ENCODE measurements at regions not wholly inside any gene's neighbourhood (a gene's known extent, or its start where the extent isn't known, plus 50 kb on each side); places are given as distances from the start of the nearest gene placed in this dataset.
"Not testable (repeated sequence)": the region's sequence is repeated elsewhere in the genome, so short reads cannot be mapped to it uniquely, and the experiment has no call there.

DNA sequence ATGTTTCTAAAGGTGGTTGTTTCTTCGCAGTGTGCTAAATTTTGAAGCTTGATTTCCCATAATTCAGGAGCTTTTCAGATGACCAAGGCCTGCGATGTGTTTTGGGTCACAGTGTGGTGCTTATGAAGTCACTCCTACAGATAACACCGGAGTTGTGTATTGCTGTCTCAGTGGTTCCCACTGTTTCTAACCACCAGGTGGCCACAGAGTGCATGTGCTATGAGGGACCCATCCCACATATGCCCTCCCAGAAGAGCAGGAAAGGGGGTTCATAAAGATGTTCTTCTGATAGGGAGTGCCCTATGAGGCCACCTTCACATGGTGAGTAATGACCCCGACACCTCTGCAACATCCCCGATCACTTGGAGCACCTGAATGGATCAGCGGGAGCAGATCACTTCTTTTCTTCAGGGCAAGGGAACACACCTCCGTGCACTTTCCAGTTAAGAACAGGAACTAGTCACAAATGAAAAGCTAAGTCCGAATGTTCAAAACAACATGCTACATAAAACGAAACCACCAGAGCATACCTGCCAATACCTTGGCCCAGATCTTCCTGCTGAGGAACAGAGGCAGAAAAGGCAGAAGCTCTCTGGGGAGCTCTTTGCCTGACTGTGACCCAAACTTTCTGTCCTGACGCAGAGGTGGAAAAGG is 262.1 kb downstream of the FAM72C start:
- CTCF ChIA-PET, result interaction anchor here (1.2 to 1.8 kb wide), 2 partner anchors 8 to 14 kb away, joined by 3 to 6 read pairs; no protein-coding TSS in a partner anchor

DNA sequence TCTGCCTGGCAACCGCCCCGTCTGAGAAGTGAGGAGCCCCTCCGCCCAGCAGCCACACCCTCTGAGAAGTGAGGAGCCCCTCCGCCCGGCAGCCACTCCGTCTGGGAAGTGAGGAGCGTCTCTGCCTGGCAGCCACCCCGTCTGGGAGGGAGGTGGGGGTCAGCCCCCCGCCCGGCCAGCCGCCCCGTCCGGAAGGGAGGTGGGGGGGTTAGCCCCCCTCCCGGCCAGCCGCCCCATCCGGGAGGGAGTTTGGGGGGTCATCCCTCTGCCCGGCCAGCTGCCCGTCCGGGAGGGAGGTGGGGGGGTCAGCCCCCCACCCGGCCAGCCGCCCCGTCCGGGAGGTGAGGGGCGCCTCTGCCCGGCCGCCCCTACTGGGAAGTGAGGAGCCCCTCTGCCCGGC is 269.0 kb downstream of the FAM72C start:
- H2AFZ ChIP-seq (ENCODE audit: low read depth); H3K36me3 ChIP-seq (replicated peaks in 1 of 2; ENCODE audit: control insufficient read depth in 1 of 2, insufficient read depth in 2 of 2, low read length in 1 of 2); H3F3A ChIP-seq (replicated peaks; ENCODE audit: insufficient read depth); H3K4me2 ChIP-seq; H3K4me1 ChIP-seq (ENCODE audit: control insufficient read depth in 1 of 2, insufficient read depth in 2 of 2, low read depth in 1 of 2, low read length in 1 of 2); H3K79me2 ChIP-seq (ENCODE audit: insufficient read depth); DNase-seq; H3K4me3 ChIP-seq (ENCODE audit: low read depth in 2 of 2, low read length in 1 of 2); CTCF ChIA-PET; H3K9ac ChIP-seq; H4K20me1 ChIP-seq (ENCODE audit: insufficient read depth); H3K9me3 ChIP-seq; H3K27ac ChIP-seq (ENCODE audit: low read depth in 2 of 2, low read length in 1 of 2); POLR2A ChIA-PET; H3K9me2 ChIP-seq: not testable (repeated sequence)
- H3K27me3 ChIP-seq (ENCODE audit: insufficient read depth), result peaks cover 27% of the 10 kb centered on the region
- no CpG with 5 or more reads among the region's 27 CpGs for WGBS (ENCODE audit: low lambda C conversion rate)

More for the DNA sequence above, 262.1 kb downstream of the FAM72C start:
- H4K20me1 ChIP-seq (ENCODE audit: insufficient read depth); H3K79me2 ChIP-seq (ENCODE audit: insufficient read depth); H3K9me3 ChIP-seq; H3F3A ChIP-seq (replicated peaks; ENCODE audit: insufficient read depth); H3K27ac ChIP-seq (ENCODE audit: low read depth in 2 of 2, low read length in 1 of 2); H3K4me1 ChIP-seq (ENCODE audit: control insufficient read depth in 1 of 2, insufficient read depth in 2 of 2, low read depth in 1 of 2, low read length in 1 of 2); H3K36me3 ChIP-seq (replicated peaks in 1 of 2; ENCODE audit: control insufficient read depth in 1 of 2, insufficient read depth in 2 of 2, low read length in 1 of 2); H3K4me2 ChIP-seq; POLR2A ChIA-PET; H3K9me2 ChIP-seq; H3K4me3 ChIP-seq (ENCODE audit: low read depth in 2 of 2, low read length in 1 of 2); H2AFZ ChIP-seq (ENCODE audit: low read depth); H3K9ac ChIP-seq: not testable (repeated sequence)
- H3K27me3 ChIP-seq (ENCODE audit: insufficient read depth), result 0 out of 2 replicates have a peak, but pooled peaks cover 19% of the 10 kb centered on the region
- WGBS (ENCODE audit: low lambda C conversion rate), result 8% methylated on average over 10 of the region's 10 CpGs
- DNase-seq, result peak; percentile 28
- peak; percentile 33; the same call in 1 of the 2 replicates for TF ChIP-seq RAD21 (IDR thresholded peaks at IDR 0.05; ENCODE audit: low read length)
- TF ChIP-seq, protein P1, sequence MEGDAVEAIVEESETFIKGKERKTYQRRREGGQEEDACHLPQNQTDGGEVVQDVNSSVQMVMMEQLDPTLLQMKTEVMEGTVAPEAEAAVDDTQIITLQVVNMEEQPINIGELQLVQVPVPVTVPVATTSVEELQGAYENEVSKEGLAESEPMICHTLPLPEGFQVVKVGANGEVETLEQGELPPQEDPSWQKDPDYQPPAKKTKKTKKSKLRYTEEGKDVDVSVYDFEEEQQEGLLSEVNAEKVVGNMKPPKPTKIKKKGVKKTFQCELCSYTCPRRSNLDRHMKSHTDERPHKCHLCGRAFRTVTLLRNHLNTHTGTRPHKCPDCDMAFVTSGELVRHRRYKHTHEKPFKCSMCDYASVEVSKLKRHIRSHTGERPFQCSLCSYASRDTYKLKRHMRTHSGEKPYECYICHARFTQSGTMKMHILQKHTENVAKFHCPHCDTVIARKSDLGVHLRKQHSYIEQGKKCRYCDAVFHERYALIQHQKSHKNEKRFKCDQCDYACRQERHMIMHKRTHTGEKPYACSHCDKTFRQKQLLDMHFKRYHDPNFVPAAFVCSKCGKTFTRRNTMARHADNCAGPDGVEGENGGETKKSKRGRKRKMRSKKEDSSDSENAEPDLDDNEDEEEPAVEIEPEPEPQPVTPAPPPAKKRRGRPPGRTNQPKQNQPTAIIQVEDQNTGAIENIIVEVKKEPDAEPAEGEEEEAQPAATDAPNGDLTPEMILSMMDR (IDR thresholded peaks at IDR 0.05), result peak; percentile 61
- 0 out of 2 replicates have a peak, but pooled peaks have one; percentile 26 for TF ChIP-seq SMC3 (IDR thresholded peaks at IDR 0.05; ENCODE audit: low read depth, low read length)

DNA sequence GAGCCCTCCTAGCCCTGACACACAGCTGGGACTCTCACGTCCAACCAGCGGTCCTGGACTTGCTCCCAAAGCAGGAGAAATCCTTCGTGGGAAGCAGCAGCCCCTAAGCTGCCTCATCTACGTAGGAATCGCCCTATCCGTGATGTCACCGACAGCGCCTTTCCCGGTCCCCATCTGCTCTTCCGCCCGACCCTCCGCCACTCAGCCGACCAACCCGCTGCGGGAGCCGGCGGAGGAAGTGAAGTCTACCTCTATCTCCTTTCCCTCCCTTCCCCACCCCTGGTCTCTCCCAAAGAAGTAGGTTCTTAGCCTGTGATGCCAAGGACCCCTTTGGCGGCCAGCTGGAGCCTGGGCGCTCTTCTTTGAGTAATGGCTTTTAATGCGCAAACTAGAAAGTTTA is 272.1 kb downstream of the FAM72C start:
- Histone ChIP-seq H3F3A (replicated peaks; ENCODE audit: insufficient read depth) (no peaks in the 10 kb centered on the region), H3K9ac (no peak overlapping the region), H3K9me3 (no peaks in the 10 kb centered on the region), H3K36me3 (replicated peaks in 1 of 2; ENCODE audit: control insufficient read depth in 1 of 2, insufficient read depth in 2 of 2, low read length in 1 of 2) (no peaks in the 10 kb centered on the region), H4K20me1 (ENCODE audit: insufficient read depth) (no peaks in the 10 kb centered on the region), H3K27ac (ENCODE audit: low read depth in 2 of 2, low read length in 1 of 2) (no peak overlapping the region), H3K4me1 (ENCODE audit: control insufficient read depth in 1 of 2, insufficient read depth in 2 of 2, low read depth in 1 of 2, low read length in 1 of 2) (no peaks in the 10 kb centered on the region), H3K4me3 (ENCODE audit: low read depth in 2 of 2, low read length in 1 of 2) (no peak overlapping the region), H2AFZ (ENCODE audit: low read depth) (no peak overlapping the region), H3K9me2 (no peaks in the 10 kb centered on the region), H3K27me3 (ENCODE audit: insufficient read depth) (peaks cover 48% of the 10 kb centered on the region), H3K4me2 (no peak overlapping the region), H3K79me2 (ENCODE audit: insufficient read depth) (no peaks in the 10 kb centered on the region)
- POLR2A ChIA-PET, result no interaction called here
- 10% methylated on average over 19 of the region's 20 CpGs for WGBS (ENCODE audit: low lambda C conversion rate)
- TF ChIP-seq, protein P2, sequence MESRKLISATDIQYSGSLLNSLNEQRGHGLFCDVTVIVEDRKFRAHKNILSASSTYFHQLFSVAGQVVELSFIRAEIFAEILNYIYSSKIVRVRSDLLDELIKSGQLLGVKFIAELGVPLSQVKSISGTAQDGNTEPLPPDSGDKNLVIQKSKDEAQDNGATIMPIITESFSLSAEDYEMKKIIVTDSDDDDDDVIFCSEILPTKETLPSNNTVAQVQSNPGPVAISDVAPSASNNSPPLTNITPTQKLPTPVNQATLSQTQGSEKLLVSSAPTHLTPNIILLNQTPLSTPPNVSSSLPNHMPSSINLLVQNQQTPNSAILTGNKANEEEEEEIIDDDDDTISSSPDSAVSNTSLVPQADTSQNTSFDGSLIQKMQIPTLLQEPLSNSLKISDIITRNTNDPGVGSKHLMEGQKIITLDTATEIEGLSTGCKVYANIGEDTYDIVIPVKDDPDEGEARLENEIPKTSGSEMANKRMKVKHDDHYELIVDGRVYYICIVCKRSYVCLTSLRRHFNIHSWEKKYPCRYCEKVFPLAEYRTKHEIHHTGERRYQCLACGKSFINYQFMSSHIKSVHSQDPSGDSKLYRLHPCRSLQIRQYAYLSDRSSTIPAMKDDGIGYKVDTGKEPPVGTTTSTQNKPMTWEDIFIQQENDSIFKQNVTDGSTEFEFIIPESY (IDR thresholded peaks at IDR 0.05; ENCODE audit: borderline replicate concordance, low read depth), result no peak
- TF ChIP-seq NRF1 (IDR thresholded peaks at IDR 0.05; ENCODE audit: low read depth, low read length) (no peak), POLR2AphosphoS5 (IDR thresholded peaks at IDR 0.05; ENCODE audit: low read depth, low read length) (no peak), MEF2A (IDR thresholded peaks at IDR 0.05; ENCODE audit: borderline replicate concordance, low read depth) (no peak), RFX5 (IDR thresholded peaks at IDR 0.05; ENCODE audit: low read length) (no peak)
- TF ChIP-seq, protein P3, sequence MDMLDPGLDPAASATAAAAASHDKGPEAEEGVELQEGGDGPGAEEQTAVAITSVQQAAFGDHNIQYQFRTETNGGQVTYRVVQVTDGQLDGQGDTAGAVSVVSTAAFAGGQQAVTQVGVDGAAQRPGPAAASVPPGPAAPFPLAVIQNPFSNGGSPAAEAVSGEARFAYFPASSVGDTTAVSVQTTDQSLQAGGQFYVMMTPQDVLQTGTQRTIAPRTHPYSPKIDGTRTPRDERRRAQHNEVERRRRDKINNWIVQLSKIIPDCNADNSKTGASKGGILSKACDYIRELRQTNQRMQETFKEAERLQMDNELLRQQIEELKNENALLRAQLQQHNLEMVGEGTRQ (IDR thresholded peaks at IDR 0.05; ENCODE audit: borderline replicate concordance, low read depth, low read length), result no peak
- CTCF ChIA-PET, result no interaction called here
- DNase-seq, result no peak
